ENCODE measurements at regions not wholly inside any gene's neighbourhood (a gene's known extent, or its start where the extent isn't known, plus 50 kb on each side); places are given as distances from the start of the nearest gene placed in this dataset.
A peak's percentile ranks its signal among the peaks of the same experiment; 100 is the strongest.

- no peak overlapping the region for H3K4me3 ChIP-seq (ENCODE audit: low read depth, low read length)
- no peak for TF ChIP-seq CTCF (IDR thresholded peaks at IDR 0.05; ENCODE audit: low read depth, low read length)
- no peak for DNase-seq (ENCODE audit: low read depth, low spot score)
- in situ Hi-C loops (cut with HindIII; ENCODE audit: low sequenced_read_pairs) = no loop called here
Measured at GRCh38 chr10:104540181-104540580, 100.9 kb upstream of the SORCS3 start.

GRCh38 chr10:104541820-104542219, 99.3 kb upstream of the SORCS3 start:
- DNase-seq (ENCODE audit: low read depth, low spot score) = no peak
- no peak for TF ChIP-seq CTCF (IDR thresholded peaks at IDR 0.05; ENCODE audit: low read depth, low read length)
- in situ Hi-C loops (cut with HindIII; ENCODE audit: low sequenced_read_pairs) = no loop called here

GRCh38 chr10:104546336-104546735, 94.8 kb upstream of the SORCS3 start:
- no peak overlapping the region for H3K4me3 ChIP-seq (ENCODE audit: low read depth, low read length)
- no peak for DNase-seq (ENCODE audit: low read depth, low spot score)
- in situ Hi-C loops (cut with HindIII; ENCODE audit: low sequenced_read_pairs) = no loop called here
- no peak for TF ChIP-seq CTCF (IDR thresholded peaks at IDR 0.05; ENCODE audit: low read depth, low read length)

More at GRCh38 chr10:104541820-104542219, 99.3 kb upstream of the SORCS3 start:
- H3K4me3 ChIP-seq (ENCODE audit: low read depth, low read length) = no peak overlapping the region

- no peak for DNase-seq (ENCODE audit: low read depth, low spot score)
- in situ Hi-C loops (cut with HindIII; ENCODE audit: low sequenced_read_pairs) = no loop called here
Measured at GRCh38 chr10:104546756-104547155, 94.3 kb upstream of the SORCS3 start.

GRCh38 chr10:104548090-104548489, 93.0 kb upstream of the SORCS3 start:
- no peak for TF ChIP-seq CTCF (IDR thresholded peaks at IDR 0.05; ENCODE audit: low read depth, low read length)
- DNase-seq (ENCODE audit: low read depth, low spot score) = peak; percentile 48
- in situ Hi-C loops (cut with HindIII; ENCODE audit: low sequenced_read_pairs) = no loop called here
- H3K4me3 ChIP-seq (ENCODE audit: low read depth, low read length) = no peak overlapping the region

More at GRCh38 chr10:104546756-104547155, 94.3 kb upstream of the SORCS3 start:
- no peak for TF ChIP-seq CTCF (IDR thresholded peaks at IDR 0.05; ENCODE audit: low read depth, low read length)
- H3K4me3 ChIP-seq (ENCODE audit: low read depth, low read length) = no peak overlapping the region

GRCh38 chr10:104556831-104557230, 84.3 kb upstream of the SORCS3 start:
- in situ Hi-C loops (cut with HindIII; ENCODE audit: low sequenced_read_pairs) = no loop called here
- TF ChIP-seq CTCF (IDR thresholded peaks at IDR 0.05; ENCODE audit: low read depth, low read length) = no peak
- no peak overlapping the region for H3K4me3 ChIP-seq (ENCODE audit: low read depth, low read length)
- DNase-seq (ENCODE audit: low read depth, low spot score) = no peak

GRCh38 chr10:104557966-104558365, 83.1 kb upstream of the SORCS3 start:
- H3K4me3 ChIP-seq (ENCODE audit: low read depth, low read length) = no peak overlapping the region
- in situ Hi-C loops (cut with HindIII; ENCODE audit: low sequenced_read_pairs) = no loop called here
- TF ChIP-seq CTCF (IDR thresholded peaks at IDR 0.05; ENCODE audit: low read depth, low read length) = no peak
- no peak for DNase-seq (ENCODE audit: low read depth, low spot score)

Data from astrocyte of the spinal cord (primary cell).